ENCODE measurements at regions not wholly inside any gene's neighbourhood (a gene's known extent, or its start where the extent isn't known, plus 50 kb on each side); places are given as distances from the start of the nearest gene placed in this dataset.

GRCh38 chr2:59528525-59528924 lies 1024.9 kb downstream of the BCL11A start:
- TF ChIP-seq CTCF (conservative IDR thresholded peaks at IDR 0.05; ENCODE audit: control insufficient read depth, insufficient read depth, low read depth, low read length) = no peak
- H3K4me3 ChIP-seq (ENCODE audit: control insufficient read depth, low read depth, low read length) = no peak overlapping the region
- DNase-seq (ENCODE audit: low read depth) = no peak

- TF ChIP-seq CTCF (conservative IDR thresholded peaks at IDR 0.05; ENCODE audit: control insufficient read depth, insufficient read depth, low read depth, low read length) = no peak
- no peak overlapping the region for H3K4me3 ChIP-seq (ENCODE audit: control insufficient read depth, low read depth, low read length)
Observed at GRCh38 chr2:59502981-59503380, 1050.5 kb downstream of the BCL11A start.

GRCh38 chr2:59490994-59491393 lies 1062.5 kb downstream of the BCL11A start:
- no peak for DNase-seq (ENCODE audit: low read depth)
- TF ChIP-seq CTCF (conservative IDR thresholded peaks at IDR 0.05; ENCODE audit: control insufficient read depth, insufficient read depth, low read depth, low read length) = no peak

More at GRCh38 chr2:59502981-59503380, 1050.5 kb downstream of the BCL11A start:
- DNase-seq (ENCODE audit: low read depth) = no peak

GRCh38 chr2:59490192-59490591 lies 1063.3 kb downstream of the BCL11A start:
- DNase-seq (ENCODE audit: low read depth) = no peak
- no peak for TF ChIP-seq CTCF (conservative IDR thresholded peaks at IDR 0.05; ENCODE audit: control insufficient read depth, insufficient read depth, low read depth, low read length)
- H3K4me3 ChIP-seq (ENCODE audit: control insufficient read depth, low read depth, low read length) = no peak overlapping the region

More at GRCh38 chr2:59490994-59491393, 1062.5 kb downstream of the BCL11A start:
- H3K4me3 ChIP-seq (ENCODE audit: control insufficient read depth, low read depth, low read length) = no peak overlapping the region

- no peak for DNase-seq (ENCODE audit: low read depth)
- TF ChIP-seq CTCF (conservative IDR thresholded peaks at IDR 0.05; ENCODE audit: control insufficient read depth, insufficient read depth, low read depth, low read length) = no peak
- H3K4me3 ChIP-seq (ENCODE audit: control insufficient read depth, low read depth, low read length) = no peak overlapping the region
Observed at GRCh38 chr2:59484673-59485072, 1068.8 kb downstream of the BCL11A start.

GRCh38 chr2:59463426-59463825 lies 1090.0 kb downstream of the BCL11A start:
- DNase-seq (ENCODE audit: low read depth) = no peak
- H3K4me3 ChIP-seq (ENCODE audit: control insufficient read depth, low read depth, low read length) = no peak overlapping the region
- TF ChIP-seq CTCF (conservative IDR thresholded peaks at IDR 0.05; ENCODE audit: control insufficient read depth, insufficient read depth, low read depth, low read length) = no peak
